ENCODE measurements at regions not wholly inside any gene's neighbourhood (a gene's known extent, or its start where the extent isn't known, plus 50 kb on each side); places are given as distances from the start of the nearest gene placed in this dataset.
"Not testable (repeated sequence)": the region's sequence is repeated elsewhere in the genome, so short reads cannot be mapped to it uniquely, and the experiment has no call there.

DNA sequence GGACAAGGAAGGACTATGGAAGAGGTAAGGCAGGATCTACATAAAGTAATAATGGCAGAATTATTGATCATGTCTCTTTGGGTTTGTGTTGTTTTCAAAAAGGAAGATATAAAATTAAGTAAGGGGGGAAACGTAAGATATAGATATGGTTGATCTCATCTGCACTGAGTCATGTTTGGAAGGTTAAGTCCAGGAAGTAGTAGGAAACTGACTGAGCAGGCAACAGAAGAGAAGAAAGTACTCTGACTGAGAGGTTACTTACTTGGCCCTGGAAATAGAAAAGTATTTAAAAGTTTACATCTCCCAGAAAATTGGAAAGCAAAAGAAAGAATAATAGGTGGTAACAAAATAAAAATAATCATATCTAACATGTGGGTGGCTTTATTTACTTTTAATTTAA lies 405.3 kb upstream of the RGMB start:
- TF ChIP-seq, protein P1, sequence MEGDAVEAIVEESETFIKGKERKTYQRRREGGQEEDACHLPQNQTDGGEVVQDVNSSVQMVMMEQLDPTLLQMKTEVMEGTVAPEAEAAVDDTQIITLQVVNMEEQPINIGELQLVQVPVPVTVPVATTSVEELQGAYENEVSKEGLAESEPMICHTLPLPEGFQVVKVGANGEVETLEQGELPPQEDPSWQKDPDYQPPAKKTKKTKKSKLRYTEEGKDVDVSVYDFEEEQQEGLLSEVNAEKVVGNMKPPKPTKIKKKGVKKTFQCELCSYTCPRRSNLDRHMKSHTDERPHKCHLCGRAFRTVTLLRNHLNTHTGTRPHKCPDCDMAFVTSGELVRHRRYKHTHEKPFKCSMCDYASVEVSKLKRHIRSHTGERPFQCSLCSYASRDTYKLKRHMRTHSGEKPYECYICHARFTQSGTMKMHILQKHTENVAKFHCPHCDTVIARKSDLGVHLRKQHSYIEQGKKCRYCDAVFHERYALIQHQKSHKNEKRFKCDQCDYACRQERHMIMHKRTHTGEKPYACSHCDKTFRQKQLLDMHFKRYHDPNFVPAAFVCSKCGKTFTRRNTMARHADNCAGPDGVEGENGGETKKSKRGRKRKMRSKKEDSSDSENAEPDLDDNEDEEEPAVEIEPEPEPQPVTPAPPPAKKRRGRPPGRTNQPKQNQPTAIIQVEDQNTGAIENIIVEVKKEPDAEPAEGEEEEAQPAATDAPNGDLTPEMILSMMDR (IDR thresholded peaks at IDR 0.05) = no peak
- no peaks in the 10 kb centered on the region for H3K9me3 ChIP-seq
- H3K27me3 ChIP-seq = no peaks in the 10 kb centered on the region
- 60 to 62% methylated on average over 1 of the region's 1 CpG for WGBS, 2 donors
- H3K4me3 ChIP-seq = no peak overlapping the region
- ATAC-seq (no peak), DNase-seq (no peak)
- intact Hi-C loops (cut with DNase I) = no loop called here
- H3K4me1 ChIP-seq = no peaks in the 10 kb centered on the region
- no peak overlapping the region for H3K27ac ChIP-seq
- no peaks in the 10 kb centered on the region for H3K36me3 ChIP-seq

DNA sequence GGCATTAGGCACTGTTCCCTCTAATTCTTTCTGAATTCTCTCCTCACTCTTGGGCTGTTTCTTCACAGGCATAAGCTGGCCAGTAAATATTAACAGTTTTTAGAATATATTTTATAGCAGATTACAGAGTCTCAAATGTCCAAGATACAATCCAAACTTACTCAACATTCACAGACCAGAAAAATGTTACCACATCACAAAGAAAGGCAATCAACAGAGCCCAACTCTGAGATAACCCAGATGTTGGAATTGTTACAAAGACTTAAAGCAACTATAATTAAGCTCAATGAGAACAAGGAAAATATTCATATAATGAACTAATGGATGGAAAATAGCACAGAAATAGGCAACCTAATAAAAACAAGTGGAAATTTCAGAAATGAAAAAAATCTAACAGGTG lies 401.1 kb upstream of the RGMB start:
- DNase-seq (no peak), ATAC-seq (no peak)
- intact Hi-C loops (cut with DNase I) = loop anchor here in 1 of 10 donors (10.0 kb wide), 1 partner anchor 188 kb away; no protein-coding TSS in a partner anchor
- H3K36me3 ChIP-seq = no peaks in the 10 kb centered on the region
- no peaks in the 10 kb centered on the region for H3K4me1 ChIP-seq
- TF ChIP-seq, protein P1 (IDR thresholded peaks at IDR 0.05) = no peak
- no peak overlapping the region for H3K4me3 ChIP-seq
- no peaks in the 10 kb centered on the region for H3K27me3 ChIP-seq
- no peak overlapping the region for H3K27ac ChIP-seq
- no peaks in the 10 kb centered on the region for H3K9me3 ChIP-seq

DNA sequence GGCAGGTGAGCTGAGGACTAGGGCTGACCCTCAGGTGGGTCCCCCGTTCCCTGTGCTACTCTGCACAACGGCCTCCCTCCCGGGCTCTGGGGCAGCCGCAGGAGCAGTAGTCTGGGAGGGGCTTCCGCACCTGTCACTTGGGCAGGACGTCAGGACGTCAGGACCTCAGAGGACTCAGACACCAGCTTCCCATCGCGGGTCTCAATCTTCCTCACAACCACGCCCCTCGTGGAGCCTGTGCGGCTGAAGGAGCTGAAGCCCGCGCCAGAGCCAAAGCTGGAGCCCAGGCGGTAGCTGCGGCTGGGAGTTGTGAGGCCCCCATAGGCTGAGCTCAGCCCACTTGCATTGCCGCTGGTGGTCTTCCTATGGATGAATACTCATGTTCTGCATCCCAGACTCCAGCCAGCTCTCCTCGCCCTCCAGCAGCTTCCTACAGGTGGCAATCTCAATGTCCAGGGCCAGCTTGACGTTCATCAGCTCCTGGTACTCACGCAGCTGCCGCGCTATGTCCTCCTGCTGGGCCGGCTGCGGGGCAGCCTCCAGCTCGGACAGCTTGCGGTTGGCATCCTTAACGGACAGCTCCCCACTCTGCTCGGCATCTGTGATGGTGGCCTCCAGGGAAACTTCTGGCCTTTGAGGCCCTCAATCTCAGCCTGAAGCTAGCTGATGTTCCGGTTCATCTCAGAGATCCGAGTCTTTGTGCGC lies 381.4 kb upstream of the RGMB start:
- intact Hi-C loops (cut with DNase I) = no loop called here
- no peak for DNase-seq
- H3K27me3 ChIP-seq = no peaks in the 10 kb centered on the region
- no peak overlapping the region for H3K27ac ChIP-seq
- WGBS, 2 donors = 93% methylated on average over 31 of the region's 31 CpGs
- no peak overlapping the region for H3K4me3 ChIP-seq
- TF ChIP-seq, protein P1 (IDR thresholded peaks at IDR 0.05) = no peak
- peaks cover 0 to 4% (median 0%) of the 10 kb centered on the region in 11 donors for H3K9me3 ChIP-seq
- no peak for ATAC-seq
- no peaks in the 10 kb centered on the region for H3K4me1 ChIP-seq
- no peaks in the 10 kb centered on the region for H3K36me3 ChIP-seq

DNA sequence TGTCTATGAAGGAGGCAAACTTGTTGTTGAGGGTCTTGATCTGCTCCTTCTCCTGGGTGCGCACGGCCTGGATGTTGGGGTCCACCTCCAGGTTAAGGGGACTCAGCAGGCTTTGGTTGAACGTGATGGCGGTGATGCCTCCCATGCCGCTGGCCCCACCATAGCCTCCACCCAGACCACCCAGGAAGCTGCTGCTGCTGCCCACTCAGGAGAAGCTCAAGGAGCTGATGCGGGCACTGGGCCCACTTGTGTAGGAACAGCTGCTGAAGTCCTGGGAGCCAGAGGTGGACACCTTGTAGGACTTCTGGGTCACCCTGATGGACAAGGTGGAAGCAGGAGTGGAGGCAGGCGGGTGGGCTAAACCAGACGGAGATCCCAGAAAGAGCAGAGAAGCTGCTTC lies 380.3 kb upstream of the RGMB start:
- ATAC-seq; H3K27ac ChIP-seq; H3K36me3 ChIP-seq; DNase-seq; H3K4me1 ChIP-seq; H3K9me3 ChIP-seq; H3K4me3 ChIP-seq; intact Hi-C loops (cut with DNase I); H3K27me3 ChIP-seq: not testable (repeated sequence)
- 87 to 94% methylated on average over 8 of the region's 8 CpGs for whole genome bisulfite sequencing, 2 donors

DNA sequence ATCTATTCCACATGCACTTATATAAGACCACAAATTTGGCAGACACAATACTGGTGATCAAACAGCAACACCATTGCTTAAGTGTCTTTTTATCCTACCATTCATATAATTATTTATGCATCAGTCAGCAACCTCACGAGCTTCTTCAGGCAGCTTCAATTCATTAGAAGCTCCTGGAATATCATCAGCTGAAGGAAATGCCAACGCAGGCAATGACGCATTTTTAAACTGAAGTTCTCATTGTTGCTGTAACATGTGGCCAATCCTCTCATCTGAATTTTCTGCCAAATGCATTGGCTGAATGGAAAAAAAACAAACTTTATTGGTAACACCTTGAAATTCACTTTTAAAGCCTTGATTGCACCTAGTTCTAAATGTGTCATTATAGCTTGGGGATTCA lies 376.4 kb upstream of the RGMB start:
- WGBS, 2 donors = 66 to 77% methylated on average over 3 of the region's 3 CpGs
- DNase-seq (no peak), ATAC-seq (no peak)
- Histone ChIP-seq H3K27me3 (no peaks in the 10 kb centered on the region), H3K9me3 (peaks cover 0 to 4% (median 0%) of the 10 kb centered on the region in 11 donors), H3K36me3 (no peaks in the 10 kb centered on the region), H3K27ac (no peak overlapping the region), H3K4me3 (no peak overlapping the region), H3K4me1 (no peaks in the 10 kb centered on the region)
- intact Hi-C loops (cut with DNase I) = no loop called here
- TF ChIP-seq, protein P1 (IDR thresholded peaks at IDR 0.05) = no peak
